ENCODE measurements at regions not wholly inside any gene's neighbourhood (a gene's known extent, or its start where the extent isn't known, plus 50 kb on each side); places are given as distances from the start of the nearest gene placed in this dataset.
"Not testable (repeated sequence)": the region's sequence is repeated elsewhere in the genome, so short reads cannot be mapped to it uniquely, and the experiment has no call there.

DNA sequence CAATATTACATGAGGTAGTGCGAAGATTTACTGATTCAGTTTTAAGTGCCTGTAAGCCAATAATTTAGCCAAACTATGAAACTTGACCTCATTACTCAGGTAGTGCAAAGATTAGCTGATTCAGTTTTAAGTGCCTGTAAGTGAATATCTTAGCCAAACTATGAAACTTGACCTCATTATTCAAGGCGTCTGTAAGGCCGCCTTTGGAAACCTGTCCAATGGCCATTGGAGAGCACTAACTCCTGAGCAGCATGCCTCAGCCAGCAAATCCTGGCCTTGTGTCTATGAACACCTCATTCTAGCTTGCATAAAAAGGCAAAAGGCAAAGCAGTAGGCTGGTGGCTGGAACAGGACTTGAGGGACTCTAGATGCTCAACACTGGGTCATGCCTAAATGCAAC is 127.0 kb upstream of the GPR12 start:
- DNase-seq (ENCODE audit: low read depth): no peak

DNA sequence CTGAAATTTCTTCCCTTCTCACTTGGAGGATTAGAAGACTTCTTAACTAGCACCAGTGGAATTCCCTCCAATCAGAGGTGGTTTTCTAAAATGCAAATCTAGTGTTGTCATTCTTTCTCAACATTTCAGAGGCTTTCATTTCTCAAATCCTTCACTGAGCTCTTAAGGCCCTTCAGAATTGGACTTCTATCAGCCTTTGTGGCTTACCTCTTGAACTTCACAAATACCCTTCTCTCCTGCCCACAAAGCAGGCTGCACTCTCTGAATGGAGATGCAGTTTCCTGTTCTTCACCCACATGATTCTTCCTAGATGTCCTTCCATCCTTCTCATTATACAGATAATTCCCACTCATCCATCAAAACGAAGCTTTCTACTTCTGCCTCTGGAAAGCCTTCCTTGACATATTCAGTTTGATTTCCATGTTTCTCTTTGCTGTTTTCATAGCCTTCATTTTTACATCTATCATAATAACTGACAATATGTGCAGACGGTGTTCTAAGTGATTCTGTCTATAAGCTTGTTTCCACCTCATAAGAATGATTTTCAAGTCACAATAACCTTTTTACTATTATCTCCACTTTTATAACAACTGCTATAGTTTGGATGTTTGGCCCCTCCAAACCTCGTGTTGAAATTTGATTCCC is 123.1 kb upstream of the GPR12 start:
- DNase-seq (ENCODE audit: low read depth): no peak

DNA sequence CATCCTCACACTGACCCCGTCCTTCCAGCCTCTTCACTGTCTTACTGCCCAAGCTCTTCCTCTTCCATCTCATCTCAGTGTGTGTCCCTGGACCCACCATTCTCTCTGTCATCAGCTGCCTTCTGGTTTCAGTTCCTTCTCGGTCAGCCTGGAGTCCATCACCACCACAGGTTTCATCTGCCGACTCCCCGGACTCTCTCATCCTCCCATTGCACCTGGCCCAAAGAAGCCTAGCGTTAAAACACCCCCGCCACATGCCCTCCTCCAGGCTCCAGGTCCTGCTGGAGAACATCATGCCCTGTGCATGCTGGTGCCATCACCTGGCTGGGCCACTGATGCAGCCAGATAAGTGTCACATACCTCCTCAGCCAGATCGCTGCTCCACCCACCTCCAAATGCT is 122.1 kb upstream of the GPR12 start:
- no peak for DNase-seq (ENCODE audit: low read depth)

DNA sequence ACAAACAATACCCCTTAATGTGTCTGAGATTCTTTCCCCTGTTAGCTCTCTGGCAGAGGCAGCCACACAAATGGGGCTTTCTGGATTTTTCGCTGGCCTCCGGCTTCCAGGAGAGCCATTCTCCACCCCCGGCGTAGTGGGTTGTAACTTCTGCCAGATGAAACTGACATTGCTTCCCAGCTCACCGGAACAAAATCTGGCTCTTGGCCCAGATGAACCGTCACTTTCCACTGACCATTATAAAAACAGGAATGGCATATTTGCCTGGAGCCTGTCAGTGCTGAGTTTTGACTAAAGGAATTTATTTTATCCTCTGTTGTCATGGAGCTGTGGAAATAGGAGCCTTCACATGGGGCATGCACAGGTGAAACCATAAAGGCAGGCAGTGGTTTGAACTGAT is 120.6 kb upstream of the GPR12 start:
- DNase-seq (ENCODE audit: low read depth): no peak

DNA sequence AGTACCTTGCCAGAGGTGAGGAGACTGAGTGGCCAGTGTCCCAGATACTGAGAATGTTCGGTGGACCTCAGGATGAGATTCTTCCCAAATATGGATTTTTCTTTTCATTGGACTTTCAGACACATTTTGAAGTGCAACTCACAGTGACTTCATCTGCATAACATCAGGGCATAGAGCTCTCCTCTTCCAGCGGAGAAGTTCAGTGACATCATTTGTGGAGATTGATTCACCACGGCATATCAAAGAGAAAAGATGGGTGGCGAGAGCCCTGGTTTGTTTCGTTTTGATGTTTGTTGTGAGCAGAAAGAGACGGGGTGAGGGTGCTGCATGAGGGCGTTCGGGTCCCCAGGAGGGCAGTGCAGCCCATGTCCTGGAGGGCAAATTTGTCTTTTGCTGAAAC is 120.1 kb upstream of the GPR12 start:
- DNase-seq (ENCODE audit: low read depth): no peak

DNA sequence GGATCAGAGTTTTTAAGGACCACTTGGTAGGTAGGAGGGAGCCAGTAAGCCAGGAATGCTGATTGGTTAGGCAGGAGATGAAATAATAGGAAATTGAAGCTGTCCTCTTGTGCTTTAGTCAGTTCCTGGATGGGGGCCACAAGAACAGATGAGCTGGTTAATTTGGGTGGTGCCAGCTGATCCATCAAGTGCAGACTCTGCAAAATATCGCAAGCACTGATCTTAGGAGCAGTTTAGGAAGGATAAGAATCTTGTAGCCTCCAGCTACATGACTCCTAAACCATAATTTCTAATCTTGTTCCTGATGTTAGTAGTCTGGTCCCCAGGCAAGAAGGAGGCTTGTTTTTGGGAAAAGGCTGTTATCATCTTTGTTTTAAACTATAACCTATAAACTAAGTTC is 117.9 kb upstream of the GPR12 start:
- DNase-seq (ENCODE audit: low read depth): no peak

- DNase-seq (ENCODE audit: low read depth): no peak
Observed at GRCh38 chr13:26873386-26873698, 112.8 kb upstream of the GPR12 start.

DNA sequence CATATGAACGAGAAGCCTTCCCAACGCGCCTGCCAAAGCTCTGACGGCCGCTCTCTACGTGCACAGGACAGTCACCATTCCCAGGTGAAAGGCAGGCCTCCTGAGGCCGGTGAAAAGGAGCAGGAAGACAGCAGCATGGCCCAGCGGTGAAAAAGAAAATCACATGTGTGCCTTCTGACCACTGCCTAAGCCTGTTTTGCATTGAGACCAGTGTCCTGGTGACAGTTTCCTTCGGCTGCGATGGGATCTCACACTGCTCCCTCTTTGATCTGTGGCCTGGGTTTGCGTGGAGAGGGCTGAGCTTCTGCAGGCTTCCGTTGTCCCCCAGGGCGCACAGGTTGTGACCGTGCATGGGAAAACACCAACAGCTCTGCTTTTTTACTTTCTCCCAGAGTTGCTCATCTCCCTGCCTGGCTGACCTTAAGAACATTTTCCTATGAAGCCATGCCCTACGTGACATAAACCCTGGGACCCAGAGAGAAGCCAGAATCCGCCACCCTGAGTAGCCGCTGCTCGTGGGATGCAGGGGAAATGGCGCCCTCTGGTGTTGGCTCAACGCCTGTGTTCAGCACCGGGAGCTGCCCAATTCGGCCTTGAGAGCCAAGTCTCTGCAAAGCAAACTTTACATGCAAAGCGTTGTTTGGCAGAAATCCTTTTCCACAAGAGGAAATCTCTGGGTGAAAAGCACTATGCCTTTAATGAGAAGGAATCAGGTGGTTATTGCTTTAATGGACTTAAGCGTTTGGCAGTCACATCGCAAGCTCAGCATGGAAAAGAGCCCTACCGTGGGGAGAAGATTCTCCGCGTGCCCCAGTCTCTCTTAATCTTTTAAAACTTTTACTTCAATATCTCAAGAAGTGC is 112.2 kb upstream of the GPR12 start:
- DNase-seq (ENCODE audit: low read depth): peak; percentile 16

DNA sequence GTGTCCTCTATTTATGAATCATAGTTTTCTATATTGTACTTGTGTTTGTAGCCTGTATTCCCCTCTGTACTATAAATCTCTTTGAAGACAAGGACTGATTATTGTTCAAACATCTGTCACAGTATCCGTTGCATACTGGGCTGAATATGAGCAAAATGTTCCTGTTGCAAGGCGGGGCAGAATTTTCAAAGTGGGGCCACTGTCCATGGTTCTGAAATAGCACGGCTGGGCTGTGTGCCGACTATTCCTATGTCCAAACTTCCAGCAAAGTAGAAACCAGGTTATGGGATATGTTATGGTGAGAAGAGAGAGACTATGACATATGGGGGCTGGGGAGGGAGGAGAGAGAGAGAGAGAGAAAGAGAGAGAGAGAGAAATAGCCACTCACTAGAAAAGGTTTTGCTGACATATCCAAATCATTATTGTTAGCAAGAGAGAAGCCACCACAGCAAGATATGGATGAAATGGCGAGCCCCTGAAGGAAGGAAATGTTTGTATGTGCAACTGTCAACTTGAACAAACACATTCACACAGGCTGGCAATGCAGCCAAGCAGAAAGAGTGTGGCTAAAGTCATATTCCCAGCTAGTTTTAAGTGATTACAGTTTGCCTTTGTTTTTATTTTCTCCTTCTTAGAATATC is 107.0 kb upstream of the GPR12 start:
- no peak for DNase-seq (ENCODE audit: low read depth)

DNA sequence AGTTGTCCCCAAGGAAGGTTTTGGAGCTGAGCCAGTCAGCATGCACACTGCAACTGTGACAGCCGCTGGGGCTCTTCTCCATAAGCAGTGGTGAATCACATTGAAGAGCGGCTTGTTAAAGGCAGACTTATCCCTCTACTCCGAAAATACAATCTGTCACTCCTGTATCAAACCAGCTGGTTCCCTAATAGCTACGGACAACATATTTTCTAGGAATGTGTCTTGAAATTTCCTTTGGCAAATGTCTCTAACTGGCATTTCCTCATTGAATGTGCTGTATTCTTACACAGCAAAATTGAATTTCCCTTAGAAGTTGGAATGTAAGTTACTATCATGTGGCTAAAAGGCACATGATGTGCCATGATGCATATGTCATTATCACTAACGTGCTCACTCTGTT is 104.0 kb upstream of the GPR12 start:
- DNase-seq (ENCODE audit: low read depth): no peak

- DNase-seq (ENCODE audit: low read depth): no peak
Observed at GRCh38 chr13:26861941-26862340, 101.4 kb upstream of the GPR12 start.

DNA sequence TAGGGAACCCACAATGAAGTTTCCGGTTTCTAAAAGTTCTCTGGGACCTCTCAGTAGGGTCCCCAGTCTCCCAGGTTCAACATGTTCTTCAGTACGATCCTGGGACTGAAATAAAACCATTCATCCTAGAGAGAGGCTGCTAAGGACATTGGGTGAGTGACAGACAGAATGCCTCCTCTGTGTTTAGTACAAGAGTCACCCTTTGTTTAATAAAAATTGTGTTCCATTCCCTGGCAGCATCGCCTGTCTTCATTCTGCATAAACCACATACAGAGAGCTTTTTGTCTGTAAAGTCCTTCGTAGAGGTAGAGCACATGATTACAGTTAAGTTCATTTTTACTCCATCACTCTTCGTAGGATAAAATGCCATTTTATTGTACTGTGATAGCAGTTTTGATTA is 95.3 kb upstream of the GPR12 start:
- no peak for DNase-seq (ENCODE audit: low read depth)

DNA sequence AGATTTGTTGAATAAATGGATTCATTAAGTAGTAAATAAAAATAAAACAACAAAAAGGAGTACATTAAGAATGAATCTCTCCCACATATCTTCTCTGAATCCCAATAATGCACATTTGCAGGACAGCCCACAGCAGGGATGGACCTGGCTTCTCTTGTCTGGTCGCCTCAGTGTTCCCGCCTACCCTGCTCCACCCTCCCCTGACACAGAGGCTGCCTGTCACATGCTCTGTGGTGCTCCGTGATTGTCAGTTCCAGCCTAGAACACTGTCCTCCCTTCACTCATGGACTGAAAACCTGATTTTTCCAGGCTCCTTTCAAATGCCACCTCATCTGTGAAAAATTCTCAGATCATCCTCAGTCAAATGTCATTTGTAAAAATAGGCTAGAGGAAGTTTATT is 94.5 kb upstream of the GPR12 start:
- no peak for DNase-seq (ENCODE audit: low read depth)

GRCh38 chr13:26853323-26853722 is 92.7 kb upstream of the GPR12 start:
- no peak for DNase-seq (ENCODE audit: low read depth)

- no peak for DNase-seq (ENCODE audit: low read depth)
Observed at GRCh38 chr13:26847281-26847680, 86.7 kb upstream of the GPR12 start.

DNA sequence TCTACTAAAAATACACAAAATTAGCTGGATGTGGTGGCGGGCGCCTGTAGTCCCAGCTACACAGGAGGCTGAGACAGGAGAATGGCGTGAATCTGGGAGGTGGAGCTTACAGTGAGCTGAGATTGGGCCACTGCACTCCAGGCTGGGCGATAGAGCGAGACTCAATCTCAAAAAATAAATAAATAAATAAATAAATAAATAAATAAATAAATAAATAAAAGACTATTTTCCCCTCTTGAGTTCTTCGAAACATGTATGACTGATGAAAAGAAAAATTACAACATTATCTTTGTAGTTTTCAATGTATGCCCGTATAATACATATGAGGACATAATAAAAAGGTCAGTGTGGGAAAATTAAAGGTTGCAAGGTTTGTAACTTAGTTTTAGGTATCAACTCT is 84.5 kb upstream of the GPR12 start:
- DNase-seq (ENCODE audit: low read depth): not testable (repeated sequence)

DNA sequence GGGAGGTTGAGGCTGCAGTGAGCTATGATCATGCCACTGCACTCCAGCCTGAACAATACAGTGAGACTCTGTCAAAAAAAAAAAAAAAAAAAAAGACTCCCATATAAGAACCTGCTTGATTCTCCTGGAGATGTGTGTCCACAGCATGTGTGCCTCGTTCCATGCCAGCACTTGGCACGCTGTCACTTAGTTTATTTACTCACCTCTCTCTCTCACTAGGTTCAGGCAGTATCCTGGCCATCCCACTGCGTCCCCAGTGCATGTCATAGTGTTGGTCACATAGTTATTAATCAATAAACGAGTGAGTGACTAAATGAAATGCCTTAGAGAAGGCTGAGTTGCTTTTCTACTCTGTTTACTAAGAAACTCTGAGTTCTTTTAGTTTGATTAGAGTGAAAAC is 79.1 kb upstream of the GPR12 start:
- DNase-seq (ENCODE audit: low read depth): no peak

DNA sequence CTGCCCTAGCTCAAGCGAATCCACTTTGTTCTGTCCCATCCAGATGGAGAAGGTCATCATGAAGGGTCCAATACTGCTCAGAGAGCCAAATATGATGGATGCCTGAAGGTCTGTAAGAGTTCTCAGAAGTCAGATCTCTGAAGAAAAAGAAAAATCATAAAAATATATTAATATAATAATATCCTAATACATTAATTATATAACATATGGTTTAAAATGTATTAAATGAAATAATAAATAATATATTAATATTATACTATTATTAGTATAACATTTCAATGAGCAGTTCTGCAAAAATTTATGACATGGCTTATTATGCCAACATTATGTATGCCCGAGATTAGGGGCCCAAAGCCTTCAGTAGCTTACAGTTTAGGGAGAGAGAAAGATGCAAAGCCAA is 78.2 kb upstream of the GPR12 start:
- DNase-seq (ENCODE audit: low read depth): no peak

- no peak for DNase-seq (ENCODE audit: low read depth)
Observed at GRCh38 chr13:26837997-26838396, 77.4 kb upstream of the GPR12 start.

- no peak for DNase-seq (ENCODE audit: low read depth)
Observed at GRCh38 chr13:26837102-26837501, 76.5 kb upstream of the GPR12 start.

DNA sequence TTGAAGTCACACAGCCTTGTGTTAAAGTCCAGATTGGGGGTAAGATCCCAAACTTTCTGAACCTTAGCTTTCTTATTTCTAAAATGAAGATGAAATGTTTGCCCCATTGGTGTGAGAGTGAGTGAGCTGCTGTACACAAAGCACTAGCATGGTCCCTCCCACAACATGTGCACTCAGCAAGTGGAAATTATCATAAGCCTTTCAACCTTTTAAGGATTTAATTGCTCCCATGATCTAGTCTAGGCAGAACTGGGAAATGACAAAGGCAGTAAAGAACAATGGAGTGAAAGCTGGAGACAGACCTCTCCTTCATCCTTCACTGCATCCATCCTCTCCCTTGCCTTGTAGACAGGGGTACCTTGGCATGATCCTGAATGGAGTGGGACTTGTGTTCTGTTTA is 76.0 kb upstream of the GPR12 start:
- DNase-seq (ENCODE audit: low read depth): no peak

DNA sequence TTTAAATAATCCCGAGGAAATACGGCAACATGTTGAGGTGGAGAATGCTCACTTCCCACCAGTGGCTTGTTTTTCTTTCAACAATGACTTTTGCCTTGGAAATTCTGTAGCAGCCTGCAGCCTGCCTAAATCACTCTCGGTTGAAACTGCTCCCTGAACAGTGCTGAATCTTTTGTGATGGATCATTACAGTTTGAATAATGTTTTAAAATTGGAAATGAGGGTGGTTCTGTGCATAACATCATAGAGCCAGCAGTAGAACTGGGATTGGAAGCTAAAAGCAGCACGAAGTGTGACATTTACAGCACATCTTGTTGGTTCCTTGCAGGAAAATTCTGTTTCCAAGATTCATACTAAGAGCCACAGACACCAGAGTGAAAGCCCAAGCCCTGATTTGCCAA is 74.1 kb upstream of the GPR12 start:
- no peak for DNase-seq (ENCODE audit: low read depth)

- DNase-seq (ENCODE audit: low read depth): no peak
Observed at GRCh38 chr13:26831336-26831908, 70.8 kb upstream of the GPR12 start.
